NCI-H526 treated with DMSO at 0.1 percent for 48 hours (cell line): ENCODE measurements at regions not wholly inside any gene's neighbourhood (a gene's known extent, or its start where the extent isn't known, plus 50 kb on each side); places are given as distances from the start of the nearest gene placed in this dataset.
"Not testable (repeated sequence)": the region's sequence is repeated elsewhere in the genome, so short reads cannot be mapped to it uniquely, and the experiment has no call there.

Experiments
- DNase-seq: peaks from one replicate; lab custom pipeline; 2025; lab: John Stamatoyannopoulos, UW

GRCh38 chr4:71209161-71209560, 129.7 kb upstream of the SLC4A4 start:
- no peak for DNase-seq

GRCh38 chr4:71210823-71211222, 128.0 kb upstream of the SLC4A4 start:
- no peak for DNase-seq

GRCh38 chr4:71211748-71212147, 127.1 kb upstream of the SLC4A4 start:
- no peak for DNase-seq

GRCh38 chr4:71212216-71212615, 126.6 kb upstream of the SLC4A4 start:
- no peak for DNase-seq

GRCh38 chr4:71214578-71214977, 124.2 kb upstream of the SLC4A4 start:
- no peak for DNase-seq

- no peak for DNase-seq
Measured at GRCh38 chr4:71216316-71216959, 122.4 kb upstream of the SLC4A4 start.

GRCh38 chr4:71217688-71218087, 121.1 kb upstream of the SLC4A4 start:
- DNase-seq, result no peak

- DNase-seq, result not testable (repeated sequence)
Measured at GRCh38 chr4:71220848-71221247, 118.0 kb upstream of the SLC4A4 start.

GRCh38 chr4:71221510-71222466, 117.0 kb upstream of the SLC4A4 start:
- no peak for DNase-seq

GRCh38 chr4:71222661-71223060, 116.2 kb upstream of the SLC4A4 start:
- DNase-seq, result no peak

- no peak for DNase-seq
Measured at GRCh38 chr4:71229477-71230270, 109.1 kb upstream of the SLC4A4 start.

- DNase-seq, result no peak
Measured at GRCh38 chr4:71230271-71231128, 108.3 kb upstream of the SLC4A4 start.

GRCh38 chr4:71231129-71232055, 107.4 kb upstream of the SLC4A4 start:
- DNase-seq, result no peak

- DNase-seq, result no peak
Measured at GRCh38 chr4:71232056-71232430, 106.8 kb upstream of the SLC4A4 start.

- no peak for DNase-seq
Measured at GRCh38 chr4:71232846-71233245, 106.0 kb upstream of the SLC4A4 start.

- no peak for DNase-seq
Measured at GRCh38 chr4:71235311-71236201, 103.3 kb upstream of the SLC4A4 start.

- no peak for DNase-seq
Measured at GRCh38 chr4:71236226-71236625, 102.6 kb upstream of the SLC4A4 start.

- DNase-seq, result no peak
Measured at GRCh38 chr4:71237641-71238040, 101.2 kb upstream of the SLC4A4 start.

GRCh38 chr4:71239365-71239764, 99.5 kb upstream of the SLC4A4 start:
- DNase-seq, result no peak
